Smooth muscle cell (in vitro differentiated cells): ENCODE measurements at regions not wholly inside any gene's neighbourhood (a gene's known extent, or its start where the extent isn't known, plus 50 kb on each side); places are given as distances from the start of the nearest gene placed in this dataset.

Source experiments
- DNase-seq: peaks from one replicate; lab custom pipeline; 2025; ENCODE audit not compliant: unreplicated experiment; lab: John Stamatoyannopoulos, UW
- H2AFZ ChIP-seq: fragments of 200-600 bp; sonication (generic); 2 replicates; pipeline ENCODE4 v1.6.0; 2016; ENCODE audit warnings: antibody characterized with exemption, low read depth, mild to moderate bottlenecking
- H3F3A ChIP-seq: fragments of 200-600 bp; sonication (generic); 2 replicates; pipeline ENCODE4 v1.6.0; 2017; ENCODE audit warnings: antibody characterized with exemption, low read depth
- H3K27ac ChIP-seq: fragments of 200-600 bp; sonication (generic); 2 replicates; pipeline ENCODE4 v1.5.1; 2016; ENCODE audit warnings: low read depth, mild to moderate bottlenecking
- H3K27me3 ChIP-seq: fragments of 200-600 bp; sonication (generic); 2 replicates; pipeline ENCODE4 v1.6.1; 2016; ENCODE audit warnings: low read depth, mild to moderate bottlenecking
- H3K36me3 ChIP-seq: fragments of 200-600 bp; sonication (generic); 2 replicates; pipeline ENCODE4 v1.5.1; 2016; ENCODE audit warnings: low read depth
- H3K4me1 ChIP-seq: fragments of 200-600 bp; sonication (generic); 2 replicates; pipeline ENCODE4 v1.5.1; 2016; ENCODE audit warnings: low read depth
- H3K4me2 ChIP-seq: fragments of 200-600 bp; sonication (generic); 2 replicates; pipeline ENCODE4 v1.6.0; 2016; ENCODE audit warnings: mild to moderate bottlenecking
- H3K4me3 ChIP-seq: fragments of 200-600 bp; sonication (generic); 2 replicates; pipeline ENCODE4 v1.5.1; 2016; ENCODE audit warnings: mild to moderate bottlenecking
- H3K79me2 ChIP-seq: fragments of 200-600 bp; sonication (generic); 2 replicates; pipeline ENCODE4 v1.6.0; 2016; ENCODE audit warnings: low read depth, mild to moderate bottlenecking
- H3K9ac ChIP-seq: fragments of 200-600 bp; sonication (generic); 2 replicates; pipeline ENCODE4 v1.6.0; 2016; ENCODE audit warnings: low read depth
- H3K9me3 ChIP-seq: fragments of 200-600 bp; sonication (generic); replicated peaks from 2 replicates; pipeline ENCODE4 v1.5.1; 2016; ENCODE audit warnings: low read depth
- H4K20me1 ChIP-seq: fragments of 200-600 bp; sonication (generic); 2 replicates; pipeline ENCODE4 v1.6.0; 2016; ENCODE audit warnings: low read depth
- WGBS: methylation state at CpG from one replicate; pipeline ENCODE4 v1.1.7; 2016; ENCODE audit warnings: low lambda C conversion rate; 5-methylcytosine and 5-hydroxymethylcytosine counted together
- TF ChIP-seq, protein P1 (sequence below): fragments of 200-600 bp; sonication (generic); IDR thresholded peaks from 2 replicates; pipeline ENCODE4 v1.5.1; 2017; ENCODE audit warnings: borderline replicate concordance, mild to moderate bottlenecking, antibody characterized with exemption; ENCODE audit not compliant: insufficient read depth, poor library complexity, severe bottlenecking

DNA sequence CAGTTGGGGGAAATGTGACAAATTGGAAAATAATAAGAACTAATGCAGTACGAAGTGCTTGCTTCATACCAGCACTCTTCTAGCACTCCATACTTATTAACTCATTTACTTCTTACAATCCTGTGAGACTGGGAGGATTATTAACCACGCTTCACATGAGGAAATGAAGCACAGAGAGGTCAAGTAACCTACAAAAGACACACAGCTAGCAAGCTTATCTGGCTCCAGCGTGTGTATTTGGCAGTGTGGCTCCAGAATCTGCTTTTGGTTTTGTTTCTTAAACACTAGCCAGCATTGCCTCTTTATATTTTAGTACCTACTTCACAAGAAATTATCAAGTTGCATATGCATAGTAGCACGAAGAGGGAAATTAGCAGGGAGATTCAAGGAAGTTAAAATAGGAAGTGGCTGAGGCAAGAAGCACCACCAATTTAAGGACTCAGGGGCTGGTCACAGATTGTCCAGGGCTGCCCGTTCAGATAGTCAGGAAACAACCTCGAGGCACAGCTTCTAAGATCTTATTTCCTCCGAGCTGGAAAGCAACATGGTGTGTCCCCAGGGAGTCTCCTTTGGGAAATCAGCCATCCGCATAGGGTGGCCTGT is 302.7 kb upstream of the PRDM1 start:
- Histone ChIP-seq H3K9me3 (no peaks in the 10 kb centered on the region), H3K27ac (no peak overlapping the region), H3K4me1 (no peaks in the 10 kb centered on the region), H3K9ac (no peak overlapping the region), H3K79me2 (no peaks in the 10 kb centered on the region), H3K4me3 (no peak overlapping the region), H3K4me2 (no peak overlapping the region), H3K36me3 (no peaks in the 10 kb centered on the region), H2AFZ (no peak overlapping the region), H3F3A (no peaks in the 10 kb centered on the region), H4K20me1 (no peaks in the 10 kb centered on the region), H3K27me3 (no peaks in the 10 kb centered on the region)
- TF ChIP-seq, protein P1, sequence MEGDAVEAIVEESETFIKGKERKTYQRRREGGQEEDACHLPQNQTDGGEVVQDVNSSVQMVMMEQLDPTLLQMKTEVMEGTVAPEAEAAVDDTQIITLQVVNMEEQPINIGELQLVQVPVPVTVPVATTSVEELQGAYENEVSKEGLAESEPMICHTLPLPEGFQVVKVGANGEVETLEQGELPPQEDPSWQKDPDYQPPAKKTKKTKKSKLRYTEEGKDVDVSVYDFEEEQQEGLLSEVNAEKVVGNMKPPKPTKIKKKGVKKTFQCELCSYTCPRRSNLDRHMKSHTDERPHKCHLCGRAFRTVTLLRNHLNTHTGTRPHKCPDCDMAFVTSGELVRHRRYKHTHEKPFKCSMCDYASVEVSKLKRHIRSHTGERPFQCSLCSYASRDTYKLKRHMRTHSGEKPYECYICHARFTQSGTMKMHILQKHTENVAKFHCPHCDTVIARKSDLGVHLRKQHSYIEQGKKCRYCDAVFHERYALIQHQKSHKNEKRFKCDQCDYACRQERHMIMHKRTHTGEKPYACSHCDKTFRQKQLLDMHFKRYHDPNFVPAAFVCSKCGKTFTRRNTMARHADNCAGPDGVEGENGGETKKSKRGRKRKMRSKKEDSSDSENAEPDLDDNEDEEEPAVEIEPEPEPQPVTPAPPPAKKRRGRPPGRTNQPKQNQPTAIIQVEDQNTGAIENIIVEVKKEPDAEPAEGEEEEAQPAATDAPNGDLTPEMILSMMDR, result no peak
- DNase-seq, result no peak
- WGBS, result 89% methylated on average over 8 of the region's 8 CpGs

DNA sequence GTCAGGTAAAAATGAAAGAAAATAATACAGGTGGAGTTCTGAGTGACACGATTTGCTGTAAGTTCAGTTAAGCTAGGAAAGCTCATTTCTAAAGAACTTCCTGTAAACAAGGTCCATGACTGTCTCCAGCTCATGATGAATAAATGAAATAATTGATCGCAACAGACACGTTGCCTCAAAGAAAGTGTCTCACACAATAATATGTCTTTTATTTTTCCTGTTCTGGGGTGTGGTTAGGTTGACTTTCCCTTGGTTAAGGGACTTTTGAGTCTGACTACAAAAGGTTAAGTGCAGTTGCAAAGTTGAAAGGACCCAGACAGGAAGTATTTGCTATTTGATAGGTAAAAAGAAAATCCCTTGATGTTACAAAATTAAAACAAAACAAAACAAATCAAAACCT is 304.2 kb upstream of the PRDM1 start:
- no peaks in the 10 kb centered on the region for H3K4me1 ChIP-seq
- H3K27me3 ChIP-seq, result no peaks in the 10 kb centered on the region
- no peak overlapping the region for H2AFZ ChIP-seq
- no peak for DNase-seq
- no peak overlapping the region for H3K9ac ChIP-seq
- H3K4me3 ChIP-seq, result no peak overlapping the region
- no peaks in the 10 kb centered on the region for H3K9me3 ChIP-seq
- no peak overlapping the region for H3K4me2 ChIP-seq
- no peaks in the 10 kb centered on the region for H3F3A ChIP-seq
- WGBS, result 95% methylated on average over 3 of the region's 3 CpGs
- H3K79me2 ChIP-seq, result no peaks in the 10 kb centered on the region
- no peaks in the 10 kb centered on the region for H3K36me3 ChIP-seq
- H3K27ac ChIP-seq, result peak overlapping the region; percentile 10
- no peaks in the 10 kb centered on the region for H4K20me1 ChIP-seq
- TF ChIP-seq, protein P1, result no peak

DNA sequence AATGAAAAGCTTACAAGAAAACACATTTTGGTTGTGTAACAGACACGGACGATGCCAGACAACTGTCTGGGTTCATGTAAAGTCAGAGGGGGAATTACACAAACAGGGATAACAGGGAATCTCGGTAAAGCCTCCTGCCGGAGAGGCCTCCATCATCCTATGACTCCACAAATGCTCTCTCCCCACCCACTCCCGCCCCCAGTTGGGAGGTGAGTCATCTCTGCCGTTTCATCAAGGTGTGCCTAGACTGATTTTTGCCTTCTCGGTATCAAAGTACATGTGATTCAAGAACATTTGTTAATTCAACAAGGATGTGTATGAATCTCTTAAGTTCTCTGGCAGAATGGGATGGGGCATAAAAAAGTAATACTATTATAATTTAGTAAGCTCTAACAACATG is 304.9 kb upstream of the PRDM1 start:
- Histone ChIP-seq H3K4me2 (no peak overlapping the region), H4K20me1 (no peaks in the 10 kb centered on the region), H3K79me2 (no peaks in the 10 kb centered on the region), H3K4me3 (no peak overlapping the region), H2AFZ (no peak overlapping the region), H3K9ac (no peak overlapping the region), H3K36me3 (no peaks in the 10 kb centered on the region), H3K27me3 (no peaks in the 10 kb centered on the region), H3K27ac (peak overlapping the region; percentile 54), H3K4me1 (no peaks in the 10 kb centered on the region), H3K9me3 (no peaks in the 10 kb centered on the region), H3F3A (no peaks in the 10 kb centered on the region)
- 48% methylated on average over 7 of the region's 7 CpGs for WGBS
- DNase-seq, result no peak
- TF ChIP-seq, protein P1, result no peak

DNA sequence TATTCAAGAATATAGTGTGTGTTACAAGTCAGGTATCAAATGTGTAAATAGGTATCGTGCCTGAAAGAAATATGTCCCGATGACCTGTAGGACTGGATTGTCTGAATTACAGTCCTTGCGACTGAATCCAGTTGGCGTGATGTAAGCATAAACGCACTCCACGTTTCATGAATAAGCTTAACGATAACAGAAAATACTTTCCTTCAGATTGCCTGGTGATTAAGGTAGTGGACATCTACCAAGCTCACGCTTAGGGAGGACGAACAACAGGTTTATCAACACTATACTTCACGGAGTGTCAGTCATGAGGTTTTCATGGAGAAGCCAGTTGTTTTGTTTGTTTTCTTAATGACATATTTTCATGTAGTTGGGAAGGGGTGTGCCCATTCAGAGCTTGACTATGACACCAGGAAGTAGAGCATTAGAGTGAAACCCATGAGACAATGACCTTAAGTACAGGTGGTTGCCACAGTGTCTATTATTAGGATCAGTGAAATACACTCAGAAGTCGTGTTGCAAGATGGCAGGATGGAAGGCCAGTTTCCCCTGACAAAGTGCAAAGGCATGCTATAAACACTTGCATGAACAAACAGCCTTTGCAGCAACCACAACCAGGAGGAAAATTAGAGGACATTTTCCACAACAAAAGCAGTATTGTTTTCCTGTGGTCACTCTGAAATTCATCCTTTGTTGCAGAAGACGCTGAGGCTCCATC is 305.8 kb upstream of the PRDM1 start:
- H3K4me2 ChIP-seq, result no peak overlapping the region
- H3F3A ChIP-seq, result no peaks in the 10 kb centered on the region
- H4K20me1 ChIP-seq, result no peaks in the 10 kb centered on the region
- H3K9me3 ChIP-seq, result no peaks in the 10 kb centered on the region
- no peaks in the 10 kb centered on the region for H3K4me1 ChIP-seq
- no peak overlapping the region for H3K4me3 ChIP-seq
- no peak overlapping the region for H3K9ac ChIP-seq
- 86% methylated on average over 12 of the region's 12 CpGs for WGBS
- no peaks in the 10 kb centered on the region for H3K79me2 ChIP-seq
- H3K27me3 ChIP-seq, result no peaks in the 10 kb centered on the region
- H3K27ac ChIP-seq, result peak overlapping the region; percentile 54
- H2AFZ ChIP-seq, result no peak overlapping the region
- TF ChIP-seq, protein P1, result no peak
- H3K36me3 ChIP-seq, result no peaks in the 10 kb centered on the region
- no peak for DNase-seq
